ENCODE measurements at regions not wholly inside any gene's neighbourhood (a gene's known extent, or its start where the extent isn't known, plus 50 kb on each side); places are given as distances from the start of the nearest gene placed in this dataset.
"Not testable (repeated sequence)": the region's sequence is repeated elsewhere in the genome, so short reads cannot be mapped to it uniquely, and the experiment has no call there.

DNA sequence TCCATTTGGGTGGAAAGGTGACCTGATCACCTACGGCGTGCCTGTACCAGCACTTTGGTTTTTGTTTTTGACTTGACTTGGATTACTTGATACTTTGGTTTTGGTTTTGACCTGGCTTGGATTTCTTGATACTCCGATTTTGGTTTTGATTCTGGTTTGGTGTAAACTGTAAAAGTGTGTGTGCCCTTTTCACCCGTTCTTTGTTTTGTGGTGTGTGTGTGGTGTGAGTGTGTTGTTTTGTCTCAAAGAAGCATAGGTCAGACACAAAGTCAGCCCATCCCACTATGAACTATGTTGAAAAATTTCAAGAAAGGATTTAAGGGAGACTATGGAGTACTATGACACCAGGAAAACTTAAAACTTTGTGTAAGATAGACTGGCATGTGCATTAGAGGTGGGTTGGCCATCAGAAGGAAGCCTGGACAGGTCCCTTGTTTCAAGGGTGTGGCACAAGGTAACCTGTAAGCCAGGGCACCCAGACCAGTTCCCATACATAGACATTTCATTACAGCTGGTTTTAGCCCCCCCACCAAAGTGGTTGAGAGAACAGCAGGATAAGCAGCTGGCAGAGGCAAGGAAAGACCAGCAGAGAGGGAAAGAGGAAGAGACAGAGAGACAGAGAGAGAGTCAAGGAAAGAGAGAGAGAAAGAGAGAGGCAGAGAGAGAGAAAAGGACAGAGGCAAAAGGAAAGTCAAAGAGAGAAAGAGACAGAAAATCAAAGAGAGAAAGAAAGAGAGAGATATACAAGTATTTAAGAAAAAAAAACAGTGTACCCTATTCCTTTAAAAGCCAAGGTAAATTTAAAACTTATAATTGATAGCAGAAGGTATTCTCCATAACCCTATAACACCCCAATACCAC is 187.9 kb upstream of the NDUFV2 start:
- not testable (repeated sequence) for TF ChIP-seq CTCF, POLR2AphosphoS5 (IDR thresholded peaks at IDR 0.05)

Data from prostate gland (tissue), 2 donors.